GM18508 (cell line): ENCODE measurements at regions not wholly inside any gene's neighbourhood (a gene's known extent, or its start where the extent isn't known, plus 50 kb on each side); places are given as distances from the start of the nearest gene placed in this dataset.

Source experiments
- ATAC-seq: cut with Tn5 transposase; IDR thresholded peaks from one replicate; pipeline ENCODE4 v1.9.1; 2021; ENCODE audit warnings: moderate number of reproducible peaks; ENCODE audit not compliant: insufficient read depth, unreplicated experiment

DNA sequence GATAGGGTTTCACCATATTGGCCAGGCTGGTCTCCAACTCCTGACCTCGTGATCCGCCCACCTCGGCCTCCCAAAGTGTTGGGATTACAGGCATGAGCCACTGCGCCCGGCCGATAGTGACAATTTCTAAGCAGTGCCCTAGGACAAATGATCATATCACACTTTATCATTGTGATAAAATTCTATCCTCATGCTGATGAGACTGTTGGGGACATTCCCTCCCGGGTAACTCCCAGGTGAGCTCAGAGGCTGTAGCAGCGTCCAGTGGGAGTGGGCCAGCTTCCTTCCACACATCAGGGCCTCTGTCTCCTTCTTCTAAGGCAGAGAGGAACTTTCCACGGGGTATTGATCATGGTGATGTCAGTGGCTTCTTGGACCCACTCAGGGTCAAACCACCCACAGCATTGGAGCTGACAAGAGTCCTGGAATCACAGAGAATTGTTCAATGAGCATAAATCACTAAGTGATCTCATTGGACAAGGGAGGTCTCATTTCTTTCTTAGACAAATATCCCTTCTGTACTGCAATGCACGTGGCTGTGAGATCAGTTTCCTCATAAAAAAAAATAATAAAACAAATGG lies 256.1 kb downstream of the KLF6 start:
- no peak for ATAC-seq

DNA sequence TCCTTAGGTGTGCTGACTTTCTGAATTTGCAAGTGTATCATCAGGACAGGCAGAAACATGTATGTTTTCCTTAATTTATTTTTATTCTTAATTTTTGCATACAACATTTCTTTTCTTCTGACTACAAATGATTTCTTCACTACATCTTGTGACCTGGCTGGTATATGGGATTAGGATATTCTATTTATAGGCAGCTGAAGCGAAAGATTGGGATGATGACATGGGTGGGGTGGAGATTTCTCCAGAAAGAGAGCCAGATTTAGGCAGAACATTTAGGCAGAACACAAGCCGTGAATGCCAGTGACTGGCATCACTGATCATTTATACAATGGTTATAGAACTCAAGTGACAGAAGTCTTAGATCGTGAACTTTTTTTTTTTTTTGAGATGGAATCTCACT lies 256.7 kb downstream of the KLF6 start:
- ATAC-seq: no peak

DNA sequence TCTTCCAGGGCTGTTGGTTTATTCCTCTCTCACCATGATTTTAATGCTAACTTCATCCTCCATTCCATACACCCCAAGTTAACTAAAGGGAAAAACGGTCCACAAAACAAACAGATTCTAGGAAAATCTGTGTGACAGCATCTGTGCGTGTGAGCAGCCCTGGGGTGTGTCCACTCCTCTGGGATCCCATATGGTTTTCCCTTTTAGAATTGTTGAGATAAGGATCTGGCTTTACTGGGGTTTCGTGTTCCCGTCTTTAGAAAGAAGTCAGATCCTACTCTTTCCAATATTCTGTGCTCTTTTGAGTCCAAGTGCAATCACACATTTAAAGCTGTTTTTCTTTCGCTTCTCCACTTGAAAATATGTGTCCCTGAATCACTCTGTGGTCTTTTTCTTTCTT lies 257.1 kb downstream of the KLF6 start:
- ATAC-seq: no peak

DNA sequence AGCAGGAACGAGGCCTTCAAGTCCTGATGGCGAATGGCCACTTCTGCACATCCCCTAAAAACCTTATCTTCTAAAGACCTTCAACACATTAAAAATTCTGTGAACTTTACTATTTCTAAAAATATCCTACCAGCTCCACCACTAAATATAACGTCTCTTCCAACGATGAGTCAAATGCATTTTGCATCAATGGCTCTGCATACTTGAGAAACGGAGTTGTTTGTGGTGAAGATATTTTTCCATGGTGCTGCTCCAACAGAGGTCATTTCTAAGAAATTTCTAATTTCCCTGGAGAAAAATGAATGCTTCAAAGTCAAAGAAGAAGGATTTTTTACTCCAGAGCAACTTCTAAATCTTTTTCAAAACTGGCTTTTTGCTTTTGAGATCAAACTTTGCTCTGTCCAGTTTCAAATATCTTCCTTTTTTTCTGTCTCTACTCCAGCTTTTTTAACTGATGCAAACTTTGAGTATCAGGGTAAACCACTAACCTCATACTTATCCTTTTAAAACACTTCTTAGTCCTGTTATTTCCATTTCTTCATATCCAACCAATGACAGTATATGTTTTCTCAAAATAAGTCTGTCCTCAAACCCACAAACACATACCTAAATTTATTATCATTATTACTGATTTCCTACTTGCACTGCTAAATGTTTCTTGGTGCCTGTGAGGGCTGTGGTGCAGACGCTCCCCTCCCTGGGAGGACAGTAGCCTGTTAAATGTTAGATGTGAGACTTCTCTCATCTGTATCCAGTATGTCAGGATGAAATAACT lies 258.1 kb downstream of the KLF6 start:
- no peak for ATAC-seq

DNA sequence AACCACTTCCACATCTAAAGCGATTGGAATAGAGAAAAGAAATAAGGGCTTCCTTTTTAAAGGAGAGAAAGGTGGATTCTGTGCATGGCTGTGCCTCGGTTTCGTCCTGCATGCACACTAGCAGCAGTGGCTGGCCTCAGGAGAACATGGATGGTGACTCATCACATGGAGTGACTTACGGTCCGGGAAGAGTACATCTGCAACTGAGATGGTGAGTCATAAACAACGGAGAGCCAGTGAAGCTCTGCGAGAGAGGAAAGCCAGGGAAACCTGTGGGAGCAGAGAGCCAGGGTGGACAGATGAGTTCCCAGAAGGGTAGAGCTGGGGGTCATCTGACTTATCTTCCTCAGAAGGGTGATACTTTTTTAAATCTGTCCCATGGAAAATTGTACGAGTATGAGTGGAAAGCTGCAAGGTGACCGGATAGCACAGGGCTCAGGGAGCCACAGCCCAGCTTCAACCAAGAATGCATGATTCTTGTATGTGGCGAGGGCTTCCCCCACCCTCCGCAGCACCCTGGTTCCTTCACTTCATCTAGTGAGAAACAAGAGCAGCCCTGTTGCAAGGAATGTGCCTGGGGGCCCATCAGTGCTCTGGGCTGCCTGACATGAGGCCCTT lies 259.1 kb downstream of the KLF6 start:
- ATAC-seq: no peak

DNA sequence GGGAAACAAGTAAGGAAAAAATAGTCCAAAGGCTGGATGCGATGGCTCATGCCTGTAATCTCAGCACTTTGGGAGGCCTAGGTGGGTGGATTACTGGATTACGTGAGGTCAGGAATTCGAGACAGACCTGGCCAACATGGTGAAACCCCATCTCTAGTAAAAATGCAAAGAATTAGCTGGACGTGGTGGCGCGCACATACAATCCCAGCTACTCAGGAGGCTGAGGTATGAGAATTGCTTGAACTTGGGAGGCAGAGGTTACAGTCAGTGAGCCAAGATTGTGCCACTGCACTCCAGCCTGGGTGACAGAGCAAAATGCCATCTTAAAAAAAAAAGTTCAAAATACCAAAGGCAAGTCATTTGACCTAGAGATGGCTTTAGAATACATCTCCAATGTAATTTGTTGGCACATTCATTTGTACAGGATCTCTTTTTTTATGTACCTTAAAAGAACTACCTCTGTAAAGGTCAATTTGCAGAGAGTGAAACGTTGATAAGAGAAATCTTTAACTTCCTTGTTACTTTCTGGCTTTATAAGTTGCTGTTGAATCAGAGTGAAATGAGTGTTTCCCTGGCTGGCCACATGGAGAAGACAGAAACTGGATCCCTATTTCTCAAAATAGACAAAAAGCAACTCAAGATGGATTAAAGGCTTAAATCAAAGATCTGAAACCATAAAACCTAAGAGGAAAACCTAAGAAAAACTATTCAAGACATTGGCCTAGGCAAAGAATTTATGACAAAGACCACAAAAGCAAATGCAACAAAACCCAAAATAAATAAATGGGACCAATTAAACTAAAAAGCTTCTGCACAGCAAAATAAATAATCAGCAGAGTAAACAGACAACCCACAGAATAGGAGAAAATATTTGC lies 260.7 kb downstream of the KLF6 start:
- ATAC-seq: no peak

DNA sequence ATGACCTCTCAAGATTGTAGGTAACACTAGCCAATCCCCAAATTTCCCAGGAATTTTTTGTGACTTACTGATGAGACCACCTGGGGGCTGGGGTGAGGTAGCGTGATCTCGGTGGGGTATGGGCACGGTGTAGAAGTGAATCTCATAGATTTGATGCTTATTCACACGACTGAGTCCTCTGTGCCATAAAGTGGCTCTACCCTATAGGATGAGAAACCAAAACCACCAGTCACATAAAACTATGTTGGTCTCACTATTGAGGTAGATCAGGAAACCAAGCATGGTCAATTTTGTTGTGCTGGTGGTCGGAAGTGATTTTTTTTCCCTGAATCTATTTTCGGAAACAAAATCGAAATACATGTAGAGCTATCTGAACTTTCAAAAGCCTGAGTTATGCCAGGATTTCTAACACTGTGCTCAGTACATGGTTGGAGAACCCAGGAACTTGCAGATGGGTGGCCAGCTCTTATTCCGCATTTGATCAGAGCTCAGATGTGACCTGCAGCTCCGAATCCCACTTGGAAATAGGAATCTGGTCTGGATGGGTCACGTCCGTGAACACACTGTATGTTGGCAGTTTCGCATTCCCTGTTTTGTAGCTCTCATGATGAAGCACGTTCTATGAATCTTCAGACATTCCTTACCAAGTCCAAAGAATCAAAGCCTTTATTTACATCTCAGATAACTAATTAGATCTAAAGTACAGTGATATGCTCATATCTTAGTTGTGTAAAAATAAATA lies 261.5 kb downstream of the KLF6 start:
- ATAC-seq: no peak

DNA sequence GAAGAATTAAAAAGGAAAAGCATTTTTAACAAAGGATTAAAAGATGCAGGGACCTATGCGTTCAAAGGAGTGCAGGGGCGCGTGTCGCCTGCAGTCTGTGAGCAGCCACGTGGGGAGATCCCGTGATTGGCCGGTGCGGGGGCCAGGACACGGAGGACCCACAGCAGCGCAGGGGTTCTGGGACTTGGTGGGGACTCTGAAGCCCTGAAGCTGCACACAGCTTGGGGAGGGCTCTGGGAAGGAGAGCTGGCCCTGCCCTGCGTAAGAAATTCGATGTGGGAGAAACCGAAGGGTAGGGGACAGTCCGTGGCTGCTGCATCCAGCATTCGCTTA lies 268.1 kb downstream of the KLF6 start:
- ATAC-seq: no peak

DNA sequence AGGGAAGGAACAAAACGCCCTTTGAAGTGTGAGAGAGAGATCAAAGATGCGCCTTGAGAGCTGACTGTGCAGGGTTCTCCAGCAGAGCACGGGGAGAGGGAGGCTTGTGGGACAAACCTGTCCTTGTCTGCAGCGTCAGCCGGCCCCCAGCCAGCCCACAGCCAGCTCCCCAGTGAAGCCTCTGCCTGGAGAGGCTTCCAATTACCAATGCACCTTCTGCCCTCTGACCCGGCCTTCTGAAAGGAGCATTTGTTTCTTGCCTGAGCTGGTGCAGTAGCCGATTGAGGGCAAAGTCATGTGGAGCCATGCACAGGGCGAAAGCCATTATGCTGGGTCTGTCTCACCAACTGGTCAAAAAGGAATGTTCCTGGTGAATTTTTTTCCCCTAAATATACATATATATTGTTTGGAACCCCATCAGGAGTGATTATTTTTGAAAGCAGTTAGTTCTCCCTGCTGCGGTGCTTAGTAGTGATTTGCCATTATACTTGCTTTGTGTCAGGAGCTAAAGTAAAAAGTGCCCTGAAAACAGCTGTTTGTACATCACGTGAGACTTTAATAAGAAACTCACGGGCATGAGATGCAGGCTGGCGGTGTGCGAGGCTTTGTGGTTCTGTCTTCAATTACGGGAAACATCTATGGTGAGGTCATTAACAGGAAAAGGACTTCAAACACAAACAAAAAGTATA lies 268.6 kb downstream of the KLF6 start:
- ATAC-seq: no peak

DNA sequence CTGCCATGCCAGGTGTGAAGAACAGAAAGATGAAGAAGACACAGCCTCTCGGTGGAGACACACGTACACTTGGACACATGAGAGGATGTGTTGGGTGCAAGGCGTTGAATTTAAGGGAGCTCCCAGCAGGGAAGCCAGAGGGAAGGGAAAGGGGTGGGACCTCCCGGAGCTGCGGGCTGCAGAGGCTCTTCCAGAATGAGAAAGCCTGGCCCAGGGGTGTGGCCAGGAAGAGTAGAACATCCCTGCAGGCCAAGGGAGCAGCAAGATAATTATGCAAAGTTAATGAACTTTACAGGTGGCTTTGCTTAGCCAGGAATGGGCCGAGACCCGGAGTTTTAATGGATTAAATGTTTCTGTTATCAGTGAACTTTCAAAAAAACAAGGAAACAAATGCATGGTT lies 270.3 kb downstream of the KLF6 start:
- ATAC-seq: no peak

DNA sequence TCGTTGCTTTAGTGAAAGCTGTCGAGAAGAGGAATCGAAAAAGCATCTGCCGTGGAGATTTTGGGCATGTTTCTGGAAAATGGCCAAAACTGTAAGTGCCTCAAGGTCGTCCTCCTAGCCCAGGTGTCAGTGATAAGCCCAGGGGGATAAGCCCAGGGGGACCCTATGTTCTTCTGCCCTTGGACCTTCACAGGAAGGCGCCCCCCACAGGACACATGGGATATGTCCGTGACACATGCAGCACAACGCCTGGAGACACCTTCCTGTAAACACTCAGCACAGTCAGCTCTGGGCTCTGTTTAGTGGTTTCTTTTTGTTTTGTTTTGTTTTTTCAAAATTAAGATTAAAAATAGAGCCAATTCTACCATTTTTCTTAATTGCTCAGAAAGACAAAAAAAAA lies 272.7 kb downstream of the KLF6 start:
- no peak for ATAC-seq

DNA sequence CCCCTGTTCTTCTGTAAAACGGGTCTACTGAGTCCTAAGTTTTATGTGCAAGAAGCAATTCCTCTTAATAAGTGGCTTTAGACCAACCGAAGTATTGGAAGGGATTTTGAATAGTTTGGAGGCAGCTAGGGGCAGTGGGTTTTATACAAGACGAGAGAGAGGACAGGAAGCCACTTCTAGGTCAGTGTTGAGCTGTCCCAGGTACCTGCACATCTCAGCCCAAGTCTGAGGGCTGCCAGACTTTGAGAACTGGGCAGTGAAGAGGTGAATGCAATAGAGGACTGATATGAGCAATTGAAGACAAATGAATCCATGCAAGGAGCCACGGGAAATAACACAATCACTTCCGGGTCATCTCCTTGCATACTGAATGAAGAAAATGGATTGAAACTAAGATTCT lies 273.5 kb downstream of the KLF6 start:
- no peak for ATAC-seq

DNA sequence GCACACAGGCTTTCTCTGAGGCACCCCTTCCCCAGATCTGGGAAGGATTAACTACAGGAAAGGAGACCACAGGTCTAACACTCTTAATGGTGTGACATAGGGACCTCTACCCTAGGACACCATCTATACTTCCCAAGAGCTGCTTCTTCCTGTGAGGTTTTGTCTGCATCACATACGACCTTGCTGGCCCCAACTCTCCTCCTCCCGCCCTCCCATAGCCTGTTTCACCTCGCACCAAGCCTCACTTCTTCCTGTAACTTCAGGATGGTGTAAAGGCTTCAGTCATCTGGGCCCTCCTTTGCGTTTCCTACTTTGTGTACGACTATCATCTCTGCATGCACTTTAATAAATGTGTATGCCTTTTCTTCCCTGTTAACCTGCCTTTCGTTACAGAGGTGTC lies 274.3 kb downstream of the KLF6 start:
- ATAC-seq: no peak

DNA sequence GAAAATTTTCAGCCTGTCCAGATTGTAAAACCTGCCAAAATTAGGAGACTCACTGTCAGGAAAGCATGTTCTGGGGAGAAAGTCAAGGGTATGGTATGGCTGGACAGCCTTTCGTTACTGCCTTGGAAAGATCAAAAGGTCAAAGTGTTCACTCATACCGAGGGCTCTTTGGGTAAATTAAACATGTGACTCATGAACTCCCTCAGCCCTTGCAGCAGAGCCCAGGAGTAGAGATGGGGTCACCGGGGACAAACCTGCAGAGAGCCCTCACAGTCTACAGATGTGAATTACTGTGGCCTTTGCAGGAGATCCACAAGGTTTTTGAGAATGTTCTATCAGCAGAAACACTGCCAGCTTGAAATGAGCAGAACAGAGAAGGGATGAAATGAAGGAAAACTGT lies 275.7 kb downstream of the KLF6 start:
- no peak for ATAC-seq

DNA sequence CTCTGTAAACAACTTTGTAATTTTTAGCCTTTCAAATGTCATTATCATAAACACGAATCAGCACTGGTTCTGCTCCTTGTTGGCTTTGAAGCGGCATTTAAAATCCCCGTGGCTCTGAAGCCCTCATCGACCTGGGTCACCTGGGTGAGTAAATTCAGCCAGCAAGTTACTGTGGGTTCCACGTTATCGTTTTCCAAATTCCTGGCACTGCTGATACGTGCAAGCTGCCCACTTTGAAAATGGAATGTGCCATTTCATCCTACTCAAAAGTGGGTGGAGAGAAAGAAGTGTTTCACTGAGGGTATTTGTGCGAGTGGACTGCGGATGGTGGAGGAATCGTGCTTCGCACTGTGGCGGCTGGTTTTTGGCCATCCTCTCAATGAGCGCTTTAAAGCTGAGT lies 281.7 kb downstream of the KLF6 start:
- ATAC-seq: no peak

DNA sequence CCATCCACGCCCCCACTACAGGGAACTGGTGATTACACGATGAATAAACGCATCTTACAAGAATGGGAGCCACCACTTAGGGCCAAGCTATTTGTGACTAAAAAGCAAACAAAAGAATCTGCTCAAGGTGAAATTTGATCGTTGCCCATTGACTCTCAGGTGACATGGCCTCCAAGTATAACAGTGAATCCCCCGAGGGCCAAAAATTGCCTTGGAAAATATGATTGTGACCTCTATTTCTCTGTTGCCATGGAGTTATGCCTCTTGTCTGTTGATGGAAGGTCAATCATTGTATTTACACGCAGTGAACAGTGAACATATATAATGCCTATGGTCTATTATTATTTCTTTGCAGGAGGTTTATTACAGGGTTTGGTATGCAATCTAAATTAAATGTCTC lies 282.3 kb downstream of the KLF6 start:
- ATAC-seq: no peak

DNA sequence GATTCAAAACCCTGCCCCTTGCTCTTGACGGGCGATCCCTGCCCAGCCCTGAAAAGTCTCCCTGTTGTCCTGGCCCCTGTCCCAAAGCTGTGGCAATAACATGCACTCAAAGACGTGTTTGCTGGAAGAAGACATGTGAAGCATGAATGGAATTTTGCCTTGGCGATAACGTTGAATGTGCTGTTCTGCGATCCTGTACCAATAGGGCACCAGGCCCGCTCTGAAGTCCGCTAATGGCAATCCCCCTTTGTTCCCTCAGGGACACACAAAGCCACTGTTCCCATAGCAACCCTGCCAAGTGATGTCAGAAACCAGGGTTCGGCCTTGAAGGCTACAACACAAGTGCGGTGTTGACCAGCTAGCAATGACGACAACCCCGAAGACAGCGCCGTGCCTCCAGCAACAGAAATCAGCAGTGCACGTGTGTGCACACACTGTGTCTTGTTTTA lies 284.6 kb downstream of the KLF6 start:
- no peak for ATAC-seq

DNA sequence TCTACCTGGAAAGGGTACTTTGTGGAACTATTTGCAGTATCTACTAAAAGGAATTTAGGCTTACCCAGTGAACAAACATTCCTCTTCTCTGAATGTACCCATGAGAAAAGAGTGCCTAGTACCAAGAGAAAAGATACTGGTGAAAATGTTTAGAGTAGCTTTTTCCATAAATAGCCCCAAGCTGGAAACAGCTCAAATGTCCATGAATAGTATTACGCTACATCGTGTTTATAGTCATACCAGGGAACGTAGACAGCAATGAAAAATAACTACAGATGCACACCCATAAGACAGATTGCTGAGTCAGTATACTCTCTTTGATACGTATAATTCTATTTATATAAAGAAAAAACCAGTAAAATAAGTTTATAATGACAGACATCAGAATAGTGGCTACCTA lies 285.9 kb downstream of the KLF6 start:
- ATAC-seq: no peak

DNA sequence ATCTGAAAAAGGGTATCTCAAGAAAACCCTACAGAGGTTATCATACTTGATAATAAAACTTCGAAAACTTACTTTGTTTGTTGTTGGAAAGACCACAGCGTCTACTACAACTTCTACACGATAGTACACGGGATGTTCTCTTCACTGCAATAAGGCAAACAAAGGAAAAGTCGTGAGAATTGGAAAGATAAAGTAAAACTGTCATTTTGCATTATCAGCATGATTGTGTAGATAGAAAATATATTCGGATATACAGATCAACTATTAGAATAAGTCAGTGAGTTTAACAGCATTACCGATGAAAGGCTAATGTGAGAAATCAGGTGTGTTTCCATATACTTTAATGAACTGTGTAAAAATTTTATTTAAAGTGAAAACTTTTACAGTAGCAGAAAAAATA lies 287.4 kb downstream of the KLF6 start:
- no peak for ATAC-seq

DNA sequence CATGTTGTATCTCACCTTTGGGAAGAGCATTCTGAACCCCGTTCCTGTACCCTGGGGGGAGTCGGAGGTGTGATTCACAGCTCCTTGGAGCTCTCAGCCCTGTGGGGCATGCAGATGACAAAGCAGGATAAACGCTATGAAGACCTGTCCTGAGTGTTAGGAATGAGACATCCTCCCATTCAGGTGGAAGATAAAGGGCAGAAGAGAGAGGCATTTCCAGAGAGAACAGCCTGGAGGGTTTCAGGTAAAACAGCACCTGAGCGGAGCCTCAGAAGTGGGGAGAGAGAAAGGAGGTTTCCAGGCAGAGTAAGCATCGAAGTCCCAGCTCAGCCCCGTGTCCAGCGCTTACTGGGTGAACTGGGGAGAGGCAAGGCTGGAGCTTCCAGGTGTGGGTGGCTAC lies 288.9 kb downstream of the KLF6 start:
- ATAC-seq: no peak
